HuH-7 (cell line): ENCODE measurements at regions not wholly inside any gene's neighbourhood (a gene's known extent, or its start where the extent isn't known, plus 50 kb on each side); places are given as distances from the start of the nearest gene placed in this dataset.

ENCODE experiments used
- DNase-seq: peaks from one replicate; pipeline ENCODE4 v3.0.0; 2011; ENCODE audit warnings: low spot score

DNA sequence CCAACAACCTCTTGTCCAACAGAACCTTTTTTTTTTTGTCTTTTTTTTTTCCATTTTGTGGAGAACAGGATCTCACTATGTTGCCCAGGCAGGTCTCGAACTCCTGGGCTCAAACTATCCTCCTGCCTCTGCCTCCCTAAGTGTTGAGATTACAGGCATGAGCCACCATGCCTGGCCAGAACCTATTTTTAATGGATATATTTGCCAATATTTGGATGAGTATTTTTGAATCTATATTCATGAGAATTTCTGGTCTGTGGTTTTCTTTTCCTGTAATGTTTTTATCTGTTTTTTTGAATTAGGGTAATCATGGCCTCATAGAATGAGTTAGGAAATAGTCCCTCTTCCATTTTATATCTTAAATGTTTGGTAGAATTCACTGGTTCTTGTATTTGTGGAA is 70.4 kb upstream of the RET start:
- DNase-seq: no peak

GRCh38 chr10:43012578-43012977 is 64.3 kb upstream of the RET start:
- no peak for DNase-seq

GRCh38 chr10:43013065-43013464 is 63.8 kb upstream of the RET start:
- DNase-seq: no peak

DNA sequence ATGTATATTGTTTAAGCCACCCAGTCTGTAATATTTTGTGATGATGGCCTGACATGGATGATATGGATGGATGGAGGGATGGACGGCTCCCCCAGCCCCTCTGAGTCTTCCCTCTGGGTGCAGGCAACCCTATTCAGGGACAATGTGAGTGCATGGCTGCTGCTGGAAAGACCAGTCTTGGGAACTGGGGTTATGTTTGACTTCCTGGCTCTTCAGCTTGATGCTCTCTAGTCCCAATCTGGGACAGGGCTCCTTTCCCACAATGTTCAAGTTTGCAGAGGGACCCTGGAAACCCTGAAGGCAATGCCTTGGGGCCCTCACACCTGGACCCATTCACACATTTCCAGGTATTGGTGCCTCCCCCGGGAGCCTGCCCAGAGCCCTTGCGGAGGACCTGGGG is 52.3 kb upstream of the RET start:
- no peak for DNase-seq

- DNase-seq: no peak
Measured at GRCh38 chr10:43024942-43025700, 51.7 kb upstream of the RET start.

DNA sequence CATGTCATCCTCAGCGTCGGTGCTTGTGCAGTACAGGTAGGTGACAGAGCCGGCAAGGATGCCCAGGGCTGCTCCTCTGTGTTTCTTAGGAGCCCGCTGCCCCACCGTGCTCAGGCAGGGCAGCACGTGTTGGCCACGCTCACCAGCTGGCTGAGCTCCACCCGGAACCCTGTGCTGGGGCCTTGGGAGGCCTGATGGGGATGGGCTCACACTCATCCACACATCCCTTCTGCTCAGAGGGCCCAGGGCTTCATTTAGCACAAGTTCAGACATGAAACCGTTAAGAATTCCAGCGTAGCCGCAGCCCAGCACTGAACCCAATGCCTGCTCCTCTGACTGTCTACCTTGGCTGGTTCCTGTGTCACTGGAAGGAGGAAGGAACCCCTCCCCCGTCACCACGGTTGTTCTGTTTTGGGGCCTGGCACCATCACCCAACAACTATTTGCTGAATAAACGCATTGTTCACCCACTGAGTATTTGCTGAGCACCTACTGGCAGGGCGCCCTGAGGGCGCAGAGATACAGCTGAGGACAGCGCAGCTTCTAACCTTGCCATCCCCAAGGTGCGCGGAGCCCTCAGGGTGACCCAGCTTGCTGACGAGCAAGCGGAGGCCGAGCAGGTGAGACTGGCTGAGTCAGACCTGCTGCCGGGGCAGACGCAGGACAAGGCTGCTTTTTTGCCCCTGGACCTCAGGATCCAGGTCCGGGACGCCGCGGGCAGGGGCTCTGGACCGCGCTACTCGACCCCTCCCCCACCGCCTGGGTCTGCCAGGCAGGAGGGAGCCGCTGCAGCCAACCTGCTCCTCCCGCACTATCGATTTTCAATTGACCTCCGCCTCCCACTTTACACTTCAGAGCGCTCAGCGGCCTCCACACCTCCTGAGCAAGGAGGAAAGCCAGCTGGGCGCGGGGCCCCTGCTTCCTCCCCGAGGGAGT is 50.6 kb upstream of the RET start:
- no peak for DNase-seq
